ENCODE measurements at regions not wholly inside any gene's neighbourhood (a gene's known extent, or its start where the extent isn't known, plus 50 kb on each side); places are given as distances from the start of the nearest gene placed in this dataset.
"Not testable (repeated sequence)": the region's sequence is repeated elsewhere in the genome, so short reads cannot be mapped to it uniquely, and the experiment has no call there.

- DNase-seq: no peak
These were observed 466.8 kb upstream of the ZEB2 start for GRCh38 chr2:144986691-144987090.

GRCh38 chr2:144984038-144984437, 464.1 kb upstream of the ZEB2 start:
- no peak for DNase-seq

GRCh38 chr2:144983107-144983506, 463.2 kb upstream of the ZEB2 start:
- no peak for DNase-seq

- DNase-seq: no peak
These were observed 462.6 kb upstream of the ZEB2 start for GRCh38 chr2:144982481-144982880.

GRCh38 chr2:144975881-144976280, 456.0 kb upstream of the ZEB2 start:
- DNase-seq: no peak

- no peak for DNase-seq
These were observed 452.8 kb upstream of the ZEB2 start for GRCh38 chr2:144972676-144973075.

GRCh38 chr2:144971786-144972335, 451.9 kb upstream of the ZEB2 start:
- DNase-seq: no peak

- not testable (repeated sequence) for DNase-seq
These were observed 450.5 kb upstream of the ZEB2 start for GRCh38 chr2:144970410-144970809.

- DNase-seq: not testable (repeated sequence)
These were observed 449.6 kb upstream of the ZEB2 start for GRCh38 chr2:144969564-144969963.

GRCh38 chr2:144967961-144968360, 448.0 kb upstream of the ZEB2 start:
- no peak for DNase-seq

GRCh38 chr2:144965172-144965571, 445.3 kb upstream of the ZEB2 start:
- no peak for DNase-seq

GRCh38 chr2:144963031-144963430, 443.1 kb upstream of the ZEB2 start:
- no peak for DNase-seq

GRCh38 chr2:144959416-144959815, 439.5 kb upstream of the ZEB2 start:
- peak; percentile 46 for DNase-seq

- DNase-seq: peak; percentile 94
These were observed 431.1 kb upstream of the ZEB2 start for GRCh38 chr2:144950899-144951560.

GRCh38 chr2:144948205-144948855, 428.4 kb upstream of the ZEB2 start:
- DNase-seq: no peak

GRCh38 chr2:144947709-144948037, 427.8 kb upstream of the ZEB2 start:
- DNase-seq: no peak

- DNase-seq: no peak
These were observed 426.3 kb upstream of the ZEB2 start for GRCh38 chr2:144946263-144946662.

- peak; percentile 60 for DNase-seq
These were observed 424.8 kb upstream of the ZEB2 start for GRCh38 chr2:144944546-144945220.

- DNase-seq: peak; percentile 93
These were observed 424.1 kb upstream of the ZEB2 start for GRCh38 chr2:144943986-144944385.

GRCh38 chr2:144943293-144943941, 423.5 kb upstream of the ZEB2 start:
- no peak for DNase-seq

GRCh38 chr2:144942516-144943256, 422.8 kb upstream of the ZEB2 start:
- peak; percentile 90 for DNase-seq

GRCh38 chr2:144941743-144942488, 422.0 kb upstream of the ZEB2 start:
- DNase-seq: no peak
